Keratinocyte (primary cell): ENCODE measurements at regions not wholly inside any gene's neighbourhood (a gene's known extent, or its start where the extent isn't known, plus 50 kb on each side); places are given as distances from the start of the nearest gene placed in this dataset.

Experiments used
- DNase-seq: peaks from one replicate; pipeline ENCODE4 v3.0.0-alpha.2; 2011; ENCODE audit warnings: low read depth, missing footprints, low spot score
- FAIRE-seq: peaks from 2 replicates; lab custom pipeline; 2011; peaks lifted over from hg19 to GRCh38; lab: Jason Lieb, UNC
- H2AFZ ChIP-seq: 2 replicates; pipeline ENCODE4 v1.6.0; 2012; ENCODE audit warnings: low read length, control low read depth, inconsistent platforms; ENCODE audit not compliant: control insufficient read depth
- H3K27ac ChIP-seq: 2 replicates; pipeline ENCODE4 v1.5.1; 2011; ENCODE audit warnings: low read length; ENCODE audit not compliant: control insufficient read depth, insufficient read depth
- H3K27me3 ChIP-seq: 3 replicates; pipeline ENCODE4 v1.6.0; 2011; ENCODE audit warnings: low read length; ENCODE audit not compliant: control insufficient read depth, insufficient read depth; ENCODE audit errors: extremely low read depth
- H3K36me3 ChIP-seq, 2 experiments: 2 replicates in 1 of 2; 3 replicates in 1 of 2; pipeline ENCODE4 v1.5.1; 2011; ENCODE audit warnings: low read length in 2 of 2, mild to moderate bottlenecking in 1 of 2; ENCODE audit not compliant: control insufficient read depth in 2 of 2, insufficient read depth in 2 of 2; ENCODE audit errors: extremely low read depth in 1 of 2
- H3K4me1 ChIP-seq: 3 replicates; pipeline ENCODE4 v1.5.1; 2011; ENCODE audit warnings: low read length; ENCODE audit not compliant: control insufficient read depth, insufficient read depth; ENCODE audit errors: extremely low read depth
- H3K4me2 ChIP-seq: 3 replicates; pipeline ENCODE4 v1.6.0; 2011; ENCODE audit warnings: low read depth, low read length; ENCODE audit not compliant: control insufficient read depth, insufficient read depth; ENCODE audit errors: extremely low read depth
- H3K4me3 ChIP-seq, 3 experiments: fragments of 200-600 bp in 1 of 3; sonication (generic) in 1 of 3; 2 replicates in 2 of 3; 3 replicates in 1 of 3; pipeline ENCODE4 v1.5.1; 2011 to 2016; ENCODE audit warnings: low read length in 3 of 3, mild to moderate bottlenecking in 3 of 3, control low read depth in 2 of 3, inconsistent platforms in 1 of 3, low read depth in 1 of 3, mixed read lengths in 1 of 3, mixed run types in 1 of 3, moderate library complexity in 1 of 3; ENCODE audit not compliant: control insufficient read depth in 2 of 3, insufficient read depth in 2 of 3; ENCODE audit errors: extremely low read depth in 1 of 3
- H3K79me2 ChIP-seq: 2 replicates; pipeline ENCODE4 v1.6.0; 2012; ENCODE audit warnings: low read length; ENCODE audit not compliant: control insufficient read depth, insufficient read depth
- H3K9ac ChIP-seq: 3 replicates; pipeline ENCODE4 v1.6.0; 2011; ENCODE audit warnings: low read length; ENCODE audit not compliant: control insufficient read depth, insufficient read depth; ENCODE audit errors: extremely low read depth
- H3K9me1 ChIP-seq: 3 replicates; pipeline ENCODE4 v1.6.0; 2011; ENCODE audit warnings: low read length; ENCODE audit not compliant: control insufficient read depth, insufficient read depth; ENCODE audit errors: extremely low read depth
- H3K9me3 ChIP-seq: 2 replicates; pipeline ENCODE4 v1.5.1; 2012; ENCODE audit warnings: low read depth, low read length; ENCODE audit not compliant: control insufficient read depth
- H4K20me1 ChIP-seq: 3 replicates; pipeline ENCODE4 v1.6.0; 2011; ENCODE audit warnings: low read length; ENCODE audit not compliant: control insufficient read depth, insufficient read depth; ENCODE audit errors: extremely low read depth
- CTCF ChIP-seq, 3 experiments: IDR thresholded peaks in 1 of 3; conservative IDR thresholded peaks in 1 of 3; optimal IDR thresholded peaks in 1 of 3; 2 replicates in 2 of 3; 3 replicates in 1 of 3; pipeline versions ENCODE3 to v1.5.1; 2011; ENCODE audit warnings: low read length in 3 of 3, mild to moderate bottlenecking in 3 of 3, moderate library complexity in 2 of 3, control low read depth in 1 of 3, inconsistent platforms in 1 of 3; ENCODE audit not compliant: insufficient read depth in 2 of 3; ENCODE audit errors: extremely low read depth in 1 of 3
- EZH2 ChIP-seq: IDR thresholded peaks from one replicate; pipeline ENCODE4 v1.6.1; 2012; ENCODE audit warnings: inconsistent platforms, mild to moderate bottlenecking, low read length, moderate library complexity
- dilution Hi-C: fragments of 300-500 bp; cut with MboI; formaldehyde crosslinking; loops from one replicate; pipeline ENCODE4 v1.7.0; 2020; ENCODE audit warnings: low sequenced_read_pairs; ENCODE audit not compliant: extremely low pct_ligation_motif_present

- Histone ChIP-seq H2AFZ (no peak overlapping the region), H3K4me2 (no peak overlapping the region), H3K4me3 (no peak overlapping the region), H3K9me3 (no peaks in the 10 kb centered on the region), H3K27me3 (peaks cover 3% of the 10 kb centered on the region), H3K4me1 (no peaks in the 10 kb centered on the region), H3K36me3 (no peaks in the 10 kb centered on the region), H4K20me1 (no peaks in the 10 kb centered on the region), H3K9ac (no peak overlapping the region), H3K9me1 (no peaks in the 10 kb centered on the region), H3K79me2 (no peaks in the 10 kb centered on the region), H3K27ac (no peak overlapping the region)
- dilution Hi-C loops, result no loop called here
- FAIRE-seq, result no peak
- no peak for DNase-seq
- TF ChIP-seq CTCF (optimal IDR thresholded peaks at IDR 0.05 in 1 of 3, IDR thresholded peaks at IDR 0.05 in 1 of 3, conservative IDR thresholded peaks at IDR 0.05 in 1 of 3; ENCODE audit: extremely low read depth in 1 of 3, insufficient read depth in 2 of 3, low read length in 3 of 3), result no peak
- no peak for TF ChIP-seq EZH2
Measured at GRCh38 chr1:18573170-18573569, 57.5 kb upstream of the PAX7 start.

GRCh38 chr1:18574754-18575153 lies 55.9 kb upstream of the PAX7 start:
- H3K27ac ChIP-seq, result no peak overlapping the region
- no peaks in the 10 kb centered on the region for H3K4me1 ChIP-seq
- no peaks in the 10 kb centered on the region for H4K20me1 ChIP-seq
- H2AFZ ChIP-seq, result no peak overlapping the region
- no peaks in the 10 kb centered on the region for H3K36me3 ChIP-seq
- no peaks in the 10 kb centered on the region for H3K9me3 ChIP-seq
- H3K27me3 ChIP-seq, result peaks cover 3% of the 10 kb centered on the region
- no peaks in the 10 kb centered on the region for H3K79me2 ChIP-seq
- no peaks in the 10 kb centered on the region for H3K9me1 ChIP-seq
- DNase-seq, result no peak
- H3K4me2 ChIP-seq, result no peak overlapping the region
- FAIRE-seq, result no peak
- dilution Hi-C loops, result no loop called here
- no peak overlapping the region for H3K9ac ChIP-seq
- TF ChIP-seq CTCF (optimal IDR thresholded peaks at IDR 0.05 in 1 of 3, IDR thresholded peaks at IDR 0.05 in 1 of 3, conservative IDR thresholded peaks at IDR 0.05 in 1 of 3; ENCODE audit: extremely low read depth in 1 of 3, insufficient read depth in 2 of 3, low read length in 3 of 3) (no peak), EZH2 (no peak)
- H3K4me3 ChIP-seq, result no peak overlapping the region
